GM12872 (cell line): ENCODE measurements at regions not wholly inside any gene's neighbourhood (a gene's known extent, or its start where the extent isn't known, plus 50 kb on each side); places are given as distances from the start of the nearest gene placed in this dataset.

Experiments
- CTCF ChIP-seq: IDR thresholded peaks from 3 replicates; pipeline ENCODE4 v1.5.1; 2011; ENCODE audit warnings: low read depth, mild to moderate bottlenecking, low read length, moderate library complexity; ENCODE audit not compliant: insufficient read depth

GRCh38 chr9:29160763-29161353 is 1587.6 kb upstream of the C9orf72 start:
- TF ChIP-seq CTCF, result no peak

GRCh38 chr9:29174136-29174535 is 1600.9 kb upstream of the C9orf72 start:
- TF ChIP-seq CTCF, result no peak

GRCh38 chr9:29176231-29176630 is 1603.0 kb upstream of the C9orf72 start:
- no peak for TF ChIP-seq CTCF

- TF ChIP-seq CTCF, result no peak
Measured at GRCh38 chr9:29176786-29177185, 1603.5 kb upstream of the C9orf72 start.

GRCh38 chr9:29183971-29184370 is 1610.7 kb upstream of the C9orf72 start:
- TF ChIP-seq CTCF, result no peak

- no peak for TF ChIP-seq CTCF
Measured at GRCh38 chr9:29198861-29199260, 1625.6 kb upstream of the C9orf72 start.

- TF ChIP-seq CTCF, result no peak
Measured at GRCh38 chr9:29199975-29200374, 1626.7 kb upstream of the C9orf72 start.
